Tibial artery (tissue), 4 donors: ENCODE measurements at regions not wholly inside any gene's neighbourhood (a gene's known extent, or its start where the extent isn't known, plus 50 kb on each side); places are given as distances from the start of the nearest gene placed in this dataset.
A peak's percentile ranks its signal among the peaks of the same experiment; 100 is the strongest.

Experiments used
- DNase-seq, 2 donors: peaks; one replicate each; pipeline ENCODE4 v3.0.0-alpha.2; 2019
- H3K27ac ChIP-seq, 2 donors: fragments of 200-600 bp; sonication (generic) in 1 of 2; 1 replicate in 1 of 2; 2 replicates in 1 of 2; pipeline ENCODE4 v1.5.1; 2018 to 2019; ENCODE audit warnings: mild to moderate bottlenecking in 1 of 2
- H3K27me3 ChIP-seq, 2 donors: fragments of 200-600 bp; sonication (generic) in 1 of 2; one replicate each; pipeline versions ENCODE4 v1.5.1 to v1.6.0; 2016 to 2019
- H3K36me3 ChIP-seq, 3 donors: fragments of 200-600 bp; sonication (generic) in 2 of 3; one replicate each; pipeline ENCODE4 v1.5.1; 2016 to 2019; ENCODE audit warnings: mild to moderate bottlenecking in 2 of 3
- H3K4me1 ChIP-seq, 4 donors: fragments of 200-600 bp; sonication (generic) in 2 of 4; 1 replicate in 3 of 4; 2 replicates in 1 of 4; pipeline ENCODE4 v1.5.1; 2016 to 2019
- H3K4me3 ChIP-seq, 2 donors: fragments of 200-600 bp; sonication (generic) in 1 of 2; 1 replicate in 1 of 2; 2 replicates in 1 of 2; pipeline ENCODE4 v1.5.1; 2018 to 2019; ENCODE audit warnings: mild to moderate bottlenecking in 2 of 2
- H3K9me3 ChIP-seq, 3 donors: fragments of 200-600 bp; sonication (generic) in 1 of 3; one replicate each; pipeline ENCODE4 v1.5.1; 2016 to 2019
- intact Hi-C: fragments of 100-400 bp; cut with DNase I; formaldehyde crosslinking; loops from one replicate; pipeline ENCODE4 v1.15.0; 2023; ENCODE audit warnings: low total_unique reads
- TF ChIP-seq, protein P1 (sequence below), 2 experiments: fragments of 200-600 bp in 1 of 2; fragments of 450-650 bp in 1 of 2; IDR thresholded peaks; one replicate each; pipeline ENCODE4 v1.5.1; 2017 to 2019; ENCODE audit warnings: antibody characterized with exemption in 2 of 2, mild to moderate bottlenecking in 1 of 2, moderate library complexity in 1 of 2

DNA sequence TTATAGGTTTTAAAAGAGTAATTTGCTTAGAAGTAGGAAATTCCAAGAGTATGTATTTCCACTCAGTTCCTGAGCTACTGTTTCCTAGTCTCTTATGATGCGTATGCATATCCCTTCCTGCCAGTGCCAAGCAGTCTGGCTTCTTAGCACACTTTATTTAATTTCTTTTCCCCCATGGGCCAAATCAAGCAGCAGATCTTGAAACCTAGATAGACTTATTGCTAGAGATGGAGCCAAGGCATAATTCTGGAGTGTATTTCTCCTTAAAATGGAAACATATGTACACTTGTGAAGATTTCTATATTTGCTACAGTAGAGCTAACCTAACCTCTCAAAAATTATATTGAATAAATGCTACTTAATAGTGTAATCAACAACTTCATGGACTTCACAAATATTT, 2337.6 kb downstream of the PCDH7 start:
- Histone ChIP-seq H3K27ac (no peak overlapping the region), H3K27me3 (no peaks in the 10 kb centered on the region), H3K36me3 (no peaks in the 10 kb centered on the region), H3K4me1 (no peaks in the 10 kb centered on the region), H3K4me3 (no peak overlapping the region), H3K9me3 (no peaks in the 10 kb centered on the region)
- TF ChIP-seq, protein P1, sequence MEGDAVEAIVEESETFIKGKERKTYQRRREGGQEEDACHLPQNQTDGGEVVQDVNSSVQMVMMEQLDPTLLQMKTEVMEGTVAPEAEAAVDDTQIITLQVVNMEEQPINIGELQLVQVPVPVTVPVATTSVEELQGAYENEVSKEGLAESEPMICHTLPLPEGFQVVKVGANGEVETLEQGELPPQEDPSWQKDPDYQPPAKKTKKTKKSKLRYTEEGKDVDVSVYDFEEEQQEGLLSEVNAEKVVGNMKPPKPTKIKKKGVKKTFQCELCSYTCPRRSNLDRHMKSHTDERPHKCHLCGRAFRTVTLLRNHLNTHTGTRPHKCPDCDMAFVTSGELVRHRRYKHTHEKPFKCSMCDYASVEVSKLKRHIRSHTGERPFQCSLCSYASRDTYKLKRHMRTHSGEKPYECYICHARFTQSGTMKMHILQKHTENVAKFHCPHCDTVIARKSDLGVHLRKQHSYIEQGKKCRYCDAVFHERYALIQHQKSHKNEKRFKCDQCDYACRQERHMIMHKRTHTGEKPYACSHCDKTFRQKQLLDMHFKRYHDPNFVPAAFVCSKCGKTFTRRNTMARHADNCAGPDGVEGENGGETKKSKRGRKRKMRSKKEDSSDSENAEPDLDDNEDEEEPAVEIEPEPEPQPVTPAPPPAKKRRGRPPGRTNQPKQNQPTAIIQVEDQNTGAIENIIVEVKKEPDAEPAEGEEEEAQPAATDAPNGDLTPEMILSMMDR (IDR thresholded peaks at IDR 0.05) = no peak
- intact Hi-C loops = no loop called here
- no peak for DNase-seq

DNA sequence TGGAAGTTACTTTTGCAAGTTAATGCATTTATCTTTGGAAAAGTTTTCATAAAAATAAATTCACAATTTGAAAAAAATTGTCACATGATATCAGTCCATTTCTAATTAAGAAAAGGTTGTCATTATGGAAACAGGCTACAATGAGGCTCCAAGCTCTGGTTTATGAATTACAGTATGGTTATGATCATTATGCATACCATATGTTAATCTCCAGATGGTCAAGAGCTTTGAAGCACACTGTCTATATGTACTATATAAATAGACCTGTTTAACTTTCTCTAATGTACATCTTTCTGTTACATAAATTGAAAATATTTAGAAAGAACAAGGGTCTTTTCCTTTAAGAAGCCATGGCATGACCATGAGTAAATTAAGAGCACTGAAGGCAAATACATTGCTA, 2338.8 kb downstream of the PCDH7 start:
- Histone ChIP-seq H3K27ac (no peak overlapping the region), H3K27me3 (no peaks in the 10 kb centered on the region), H3K4me1 (no peaks in the 10 kb centered on the region), H3K4me3 (no peak overlapping the region), H3K9me3 (no peaks in the 10 kb centered on the region), H3K36me3 (no peaks in the 10 kb centered on the region)
- TF ChIP-seq, protein P1 (IDR thresholded peaks at IDR 0.05) = no peak
- no peak for DNase-seq
- intact Hi-C loops = no loop called here

DNA sequence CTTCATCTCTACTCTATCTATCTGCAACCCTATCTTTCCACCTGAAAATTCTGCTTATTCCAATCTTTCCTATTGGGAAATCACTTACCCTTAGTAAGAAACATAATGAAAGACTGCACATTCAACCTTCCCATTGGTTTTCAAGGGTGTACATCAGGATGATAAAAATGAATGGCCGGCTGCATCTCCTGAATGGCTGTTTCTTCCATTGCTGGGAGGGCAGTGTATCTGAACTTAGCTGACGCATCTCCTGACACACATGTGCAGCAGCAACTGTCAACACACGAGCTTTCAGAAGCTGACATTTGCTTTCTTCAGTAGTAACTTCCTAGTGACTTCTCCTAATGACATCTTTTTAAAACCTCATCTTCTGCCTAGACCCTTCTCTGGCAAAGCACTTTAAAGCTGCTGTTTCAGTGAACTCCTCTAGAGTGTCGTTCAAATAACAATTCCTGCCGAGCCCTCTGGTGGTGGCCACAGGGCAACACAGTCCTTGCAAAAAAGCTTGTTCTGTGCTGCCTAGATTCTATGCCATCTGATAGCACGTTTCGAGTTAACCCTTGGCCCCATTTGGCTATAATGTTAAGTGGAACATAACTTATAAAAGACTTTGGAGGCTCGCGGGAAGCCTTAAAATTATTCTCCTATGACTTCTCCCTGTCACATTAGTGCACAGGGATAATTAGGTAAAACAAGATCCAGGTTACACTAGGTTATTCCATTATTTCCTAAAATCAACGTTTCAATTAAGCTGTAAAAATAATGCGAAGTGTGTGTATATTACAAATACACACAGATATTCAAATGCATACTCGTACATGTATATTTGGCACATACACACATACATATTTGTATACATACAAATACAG, 2340.7 kb downstream of the PCDH7 start:
- Histone ChIP-seq H3K4me3 (no peak overlapping the region), H3K36me3 (no peaks in the 10 kb centered on the region), H3K4me1 (no peaks in the 10 kb centered on the region), H3K9me3 (no peaks in the 10 kb centered on the region), H3K27ac (no peak overlapping the region), H3K27me3 (no peaks in the 10 kb centered on the region)
- DNase-seq = peak in 1 of 2 donors; percentile 62
- intact Hi-C loops = no loop called here
- TF ChIP-seq, protein P1 (IDR thresholded peaks at IDR 0.05) = peak; percentile 36 to 44

DNA sequence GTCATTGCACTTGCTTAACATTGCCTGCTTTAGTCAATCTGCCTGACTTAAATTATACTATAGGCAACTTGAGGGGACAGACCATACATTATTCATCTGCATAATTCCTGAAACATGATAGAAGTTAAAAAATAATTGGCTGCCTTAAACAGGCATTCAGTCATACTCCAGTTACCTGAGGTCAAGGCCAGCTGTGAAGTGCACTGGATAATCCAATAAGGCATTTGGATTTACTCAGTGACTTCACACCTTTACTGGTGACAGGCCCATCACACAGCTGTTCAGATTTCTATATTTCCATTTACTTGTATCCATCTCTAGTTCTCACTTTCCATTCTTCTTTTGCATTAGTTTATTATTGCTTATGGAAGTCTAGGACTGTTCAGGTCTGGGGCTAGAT, 2341.6 kb downstream of the PCDH7 start:
- Histone ChIP-seq H3K9me3 (no peaks in the 10 kb centered on the region), H3K27ac (no peak overlapping the region), H3K4me1 (no peaks in the 10 kb centered on the region), H3K36me3 (no peaks in the 10 kb centered on the region), H3K27me3 (no peaks in the 10 kb centered on the region), H3K4me3 (no peak overlapping the region)
- intact Hi-C loops = no loop called here
- TF ChIP-seq, protein P1 (IDR thresholded peaks at IDR 0.05) = no peak
- no peak for DNase-seq

DNA sequence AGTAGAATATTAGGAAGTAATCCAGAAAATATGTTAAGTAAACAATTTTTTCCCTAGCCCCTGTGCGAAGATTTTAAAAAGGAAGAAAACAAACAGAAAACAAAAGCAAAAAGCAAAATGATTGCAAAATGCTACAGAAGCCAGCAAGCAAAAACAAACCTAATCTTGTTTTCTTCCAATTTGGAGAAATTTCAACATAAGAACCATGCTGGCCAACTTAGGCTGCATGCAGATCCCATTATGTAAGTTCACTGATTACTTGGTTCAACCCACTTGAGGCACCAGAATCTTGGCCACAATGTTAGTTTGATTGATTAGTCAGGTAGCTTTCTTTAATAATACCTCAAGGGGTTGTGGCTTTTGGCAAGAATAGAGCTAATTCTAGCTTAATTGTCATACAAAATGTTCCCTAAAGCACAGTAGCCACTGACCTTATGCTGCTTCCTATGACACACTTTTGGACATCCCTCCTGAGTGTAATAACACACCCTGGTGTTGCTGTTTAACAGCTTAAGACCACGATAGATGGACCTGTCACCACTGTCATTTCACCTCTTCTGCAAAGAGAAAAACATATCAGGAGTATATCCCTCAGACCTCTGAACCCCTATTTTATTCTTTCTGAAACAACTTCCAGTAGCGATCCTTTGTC, 2342.1 kb downstream of the PCDH7 start:
- intact Hi-C loops = no loop called here
- H3K27ac ChIP-seq = no peak overlapping the region
- TF ChIP-seq, protein P1 (IDR thresholded peaks at IDR 0.05) = no peak

More for the DNA sequence above, 2342.1 kb downstream of the PCDH7 start:
- no peak for DNase-seq
- H3K36me3 ChIP-seq = no peaks in the 10 kb centered on the region
- no peaks in the 10 kb centered on the region for H3K4me1 ChIP-seq
- H3K9me3 ChIP-seq = no peaks in the 10 kb centered on the region
- H3K27me3 ChIP-seq = no peaks in the 10 kb centered on the region
- H3K4me3 ChIP-seq = no peak overlapping the region
